Mesenchymal stem cell (in vitro differentiated cells and primary cell): ENCODE measurements at regions not wholly inside any gene's neighbourhood (a gene's known extent, or its start where the extent isn't known, plus 50 kb on each side); places are given as distances from the start of the nearest gene placed in this dataset.
A peak's percentile ranks its signal among the peaks of the same experiment; 100 is the strongest.

ENCODE experiments used
- DNase-seq: peaks from one replicate; pipeline ENCODE4 v3.0.0-alpha.2; 2013
- H2AFZ ChIP-seq: one replicate; pipeline ENCODE4 v1.6.1; 2013; ENCODE audit warnings: low read depth, mild to moderate bottlenecking, control low read depth, inconsistent platforms, low read length, moderate library complexity
- H2AK5ac ChIP-seq: 2 replicates; pipeline ENCODE4 v1.6.1; 2013; ENCODE audit warnings: low read length, moderate library complexity, mild to moderate bottlenecking, inconsistent platforms; ENCODE audit not compliant: severe bottlenecking
- H2BK120ac ChIP-seq: one replicate; pipeline ENCODE4 v1.6.1; 2013; ENCODE audit warnings: low read depth, mild to moderate bottlenecking, inconsistent platforms, low read length, moderate library complexity
- H2BK12ac ChIP-seq, 2 experiments: one replicate each; pipeline ENCODE4 v1.6.1; 2013; ENCODE audit warnings: inconsistent platforms in 2 of 2, low read length in 2 of 2, mild to moderate bottlenecking in 2 of 2, moderate library complexity in 2 of 2, control low read depth in 1 of 2
- H2BK15ac ChIP-seq: one replicate; pipeline ENCODE4 v1.6.1; 2013; ENCODE audit warnings: mild to moderate bottlenecking, low read depth, inconsistent platforms; ENCODE audit not compliant: poor library complexity, severe bottlenecking
- H2BK5ac ChIP-seq: 2 replicates; pipeline ENCODE4 v1.6.1; 2013; ENCODE audit warnings: low read depth, mild to moderate bottlenecking, low read length, control low read depth, inconsistent platforms; ENCODE audit not compliant: poor library complexity, severe bottlenecking
- H3K14ac ChIP-seq, 2 experiments: one replicate each; pipeline ENCODE4 v1.6.1; 2013; ENCODE audit warnings: inconsistent platforms in 2 of 2, low read length in 2 of 2, control low read depth in 1 of 2, mild to moderate bottlenecking in 1 of 2, moderate library complexity in 1 of 2
- H3K18ac ChIP-seq, 2 experiments: one replicate each; pipeline ENCODE4 v1.6.1; 2013; ENCODE audit warnings: inconsistent platforms in 2 of 2, low read length in 2 of 2, control low read depth in 1 of 2, low read depth in 1 of 2, mild to moderate bottlenecking in 1 of 2
- H3K23ac ChIP-seq, 2 experiments: one replicate each; pipeline ENCODE4 v1.6.1; 2013; ENCODE audit warnings: inconsistent platforms in 2 of 2, low read length in 2 of 2, mild to moderate bottlenecking in 2 of 2, moderate library complexity in 2 of 2, control low read depth in 1 of 2
- H3K27ac ChIP-seq: 2 replicates; pipeline ENCODE4 v1.5.1; 2013; ENCODE audit warnings: mild to moderate bottlenecking, moderate library complexity, low read length, control low read depth, inconsistent platforms; ENCODE audit not compliant: poor library complexity, severe bottlenecking
- H3K27me3 ChIP-seq, 2 experiments: 2 replicates each; pipeline versions ENCODE4 v1.6.1 to v1.7.0; 2013; ENCODE audit warnings: low read length in 2 of 2, mild to moderate bottlenecking in 2 of 2, moderate library complexity in 2 of 2, control low read depth in 1 of 2, inconsistent platforms in 1 of 2; ENCODE audit not compliant: control insufficient read depth in 1 of 2, insufficient read depth in 1 of 2
- H3K36me3 ChIP-seq, 2 experiments: 2 replicates each; pipeline versions ENCODE4 v1.6.1 to v1.7.0; 2013; ENCODE audit warnings: low read length in 2 of 2, control low read depth in 1 of 2, inconsistent platforms in 1 of 2, low read depth in 1 of 2, mild to moderate bottlenecking in 1 of 2; ENCODE audit not compliant: insufficient read depth in 2 of 2, control insufficient read depth in 1 of 2
- H3K4ac ChIP-seq, 2 experiments: one replicate each; pipeline ENCODE4 v1.6.1; 2013; ENCODE audit warnings: inconsistent platforms in 2 of 2, low read length in 2 of 2, mild to moderate bottlenecking in 2 of 2, moderate library complexity in 2 of 2, control low read depth in 1 of 2, low read depth in 1 of 2
- H3K4me1 ChIP-seq: 2 replicates; pipeline ENCODE4 v1.6.1; 2013; ENCODE audit warnings: low read depth, low read length, control low read depth; ENCODE audit not compliant: control insufficient read depth, insufficient read depth
- H3K4me2 ChIP-seq: 2 replicates; pipeline ENCODE4 v1.6.1; 2013; ENCODE audit warnings: low read length, mild to moderate bottlenecking, inconsistent platforms; ENCODE audit not compliant: poor library complexity, severe bottlenecking
- H3K4me3 ChIP-seq, 2 experiments: 2 replicates each; pipeline versions ENCODE4 v1.5.1 to v1.7.0; 2013; ENCODE audit warnings: low read length in 2 of 2, mild to moderate bottlenecking in 2 of 2, control low read depth in 1 of 2, low read depth in 1 of 2; ENCODE audit not compliant: insufficient read depth in 1 of 2
- H3K79me1 ChIP-seq: replicated peaks from 2 replicates; pipeline ENCODE4 v1.6.1; 2013; ENCODE audit warnings: mild to moderate bottlenecking, control low read depth, low read length, inconsistent platforms; ENCODE audit not compliant: poor library complexity, severe bottlenecking
- H3K9ac ChIP-seq: 2 replicates; pipeline ENCODE4 v1.7.0; 2013; ENCODE audit warnings: mild to moderate bottlenecking, low read length, moderate library complexity
- H3K9me3 ChIP-seq: 2 replicates; pipeline ENCODE4 v1.7.0; 2013; ENCODE audit warnings: mild to moderate bottlenecking, low read length; ENCODE audit not compliant: control insufficient read depth
- H4K8ac ChIP-seq: one replicate; pipeline ENCODE4 v1.6.1; 2013; ENCODE audit warnings: inconsistent platforms, mild to moderate bottlenecking, low read length, moderate library complexity
- H4K91ac ChIP-seq: one replicate; pipeline ENCODE4 v1.6.1; 2013; ENCODE audit warnings: mild to moderate bottlenecking, low read length, inconsistent platforms
- WGBS: methylation state at CpG from one replicate; pipeline ENCODE4 v1.1.7; 2013; ENCODE audit warnings: mixed read lengths; 5-methylcytosine and 5-hydroxymethylcytosine counted together

- Histone ChIP-seq H4K8ac (no peak overlapping the region), H3K9ac (no peak overlapping the region), H3K14ac (no peak overlapping the region), H3K27me3 (no peaks in the 10 kb centered on the region), H2BK12ac (no peak overlapping the region), H3K4me3 (peak overlapping the region in 1 of 2 experiments; percentile 27), H3K18ac (no peak overlapping the region), H3K23ac (no peak overlapping the region), H3K9me3 (peaks cover 22% of the 10 kb centered on the region), H2BK5ac (no peak overlapping the region), H3K4ac (no peak overlapping the region), H3K4me2 (no peak overlapping the region), H4K91ac (no peak overlapping the region), H2BK15ac (no peak overlapping the region), H3K4me1 (no peaks in the 10 kb centered on the region), H3K36me3 (no peaks in the 10 kb centered on the region), H2AK5ac (no peak overlapping the region), H3K79me1 (no peaks in the 10 kb centered on the region), H3K27ac (no peak overlapping the region), H2AFZ (no peak overlapping the region), H2BK120ac (no peak overlapping the region)
- DNase-seq = no peak
- WGBS = 83% methylated on average over 10 of the region's 10 CpGs
Observed at GRCh38 chr15:98268163-98268562, 307.7 kb downstream of the ARRDC4 start.

DNA sequence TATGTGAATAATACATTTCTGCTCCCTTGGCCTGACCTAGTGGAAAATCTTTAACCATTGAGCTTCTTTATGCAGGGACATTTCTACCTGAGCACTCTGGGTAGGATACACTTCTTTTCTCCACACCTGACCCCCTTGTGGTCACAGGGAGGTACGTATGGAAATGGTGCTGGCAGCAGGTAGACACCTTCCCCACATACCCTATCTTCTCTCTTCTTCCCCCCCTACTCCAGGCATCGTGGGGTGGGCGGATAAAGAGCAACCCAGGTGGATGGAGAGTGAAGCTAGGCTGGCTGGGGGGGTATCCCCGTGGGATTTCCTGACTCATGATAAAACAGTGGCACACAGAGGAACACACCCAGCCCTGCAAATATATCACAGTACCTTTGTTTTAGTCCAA is 312.1 kb downstream of the ARRDC4 start:
- Histone ChIP-seq H3K4me3 (no peak overlapping the region), H3K36me3 (no peaks in the 10 kb centered on the region), H3K4me2 (no peak overlapping the region), H3K79me1 (no peaks in the 10 kb centered on the region), H3K14ac (no peak overlapping the region), H3K4me1 (no peaks in the 10 kb centered on the region), H2BK12ac (no peak overlapping the region), H2BK15ac (no peak overlapping the region), H3K27ac (no peak overlapping the region), H3K18ac (no peak overlapping the region), H3K27me3 (no peaks in the 10 kb centered on the region), H2AK5ac (no peak overlapping the region), H4K91ac (no peak overlapping the region), H4K8ac (no peak overlapping the region), H2AFZ (no peak overlapping the region), H3K9ac (no peak overlapping the region), H3K9me3 (peaks cover 16% of the 10 kb centered on the region), H2BK120ac (no peak overlapping the region), H3K23ac (no peak overlapping the region), H3K4ac (no peak overlapping the region), H2BK5ac (no peak overlapping the region)
- DNase-seq = no peak
- 60% methylated on average over 4 of the region's 4 CpGs for WGBS

- 62% methylated on average over 3 of the region's 3 CpGs for WGBS
- Histone ChIP-seq H2AK5ac (no peak overlapping the region), H3K27me3 (no peaks in the 10 kb centered on the region), H3K9ac (no peak overlapping the region), H3K79me1 (no peaks in the 10 kb centered on the region), H4K8ac (no peak overlapping the region), H2BK5ac (no peak overlapping the region), H4K91ac (no peak overlapping the region), H3K4me1 (no peaks in the 10 kb centered on the region), H3K4me2 (no peak overlapping the region), H2BK12ac (no peak overlapping the region), H3K36me3 (no peaks in the 10 kb centered on the region), H3K4ac (no peak overlapping the region), H3K23ac (no peak overlapping the region), H2BK120ac (no peak overlapping the region), H3K9me3 (peaks cover 3% of the 10 kb centered on the region), H2AFZ (no peak overlapping the region), H2BK15ac (no peak overlapping the region), H3K14ac (no peak overlapping the region), H3K4me3 (no peak overlapping the region), H3K27ac (no peak overlapping the region), H3K18ac (no peak overlapping the region)
- DNase-seq = no peak
Observed at GRCh38 chr15:98276018-98276417, 315.5 kb downstream of the ARRDC4 start.

DNA sequence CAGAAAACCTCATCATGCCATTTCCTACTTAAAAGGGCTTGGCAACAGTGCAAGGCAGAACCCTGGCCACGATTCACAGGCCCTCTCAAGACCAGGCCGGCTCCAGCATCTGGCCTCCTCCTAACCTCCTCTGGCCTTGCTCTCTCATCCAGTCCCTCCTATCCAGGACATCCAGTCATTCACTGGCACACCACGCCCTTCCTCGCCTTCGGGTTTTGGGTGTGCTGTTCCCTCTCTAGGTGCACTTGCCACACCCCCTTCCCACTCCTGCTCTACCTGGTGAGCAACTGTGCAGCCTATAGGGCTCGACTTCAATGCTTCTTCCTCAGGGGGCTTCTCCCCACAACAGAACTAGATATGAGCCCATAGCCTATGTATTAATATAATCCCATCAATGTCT is 317.1 kb downstream of the ARRDC4 start:
- no peak overlapping the region for H2AK5ac ChIP-seq
- no peak overlapping the region for H3K18ac ChIP-seq
- 53% methylated on average over 6 of the region's 6 CpGs for WGBS

More for the DNA sequence above, 317.1 kb downstream of the ARRDC4 start:
- Histone ChIP-seq H4K8ac (no peak overlapping the region), H3K79me1 (no peaks in the 10 kb centered on the region), H3K27me3 (no peaks in the 10 kb centered on the region), H3K9ac (no peak overlapping the region), H3K4me2 (no peak overlapping the region), H3K14ac (no peak overlapping the region), H3K36me3 (no peaks in the 10 kb centered on the region), H2AFZ (no peak overlapping the region), H3K4ac (no peak overlapping the region), H3K23ac (no peak overlapping the region), H2BK15ac (no peak overlapping the region), H3K4me1 (no peaks in the 10 kb centered on the region), H3K9me3 (peaks cover 3% of the 10 kb centered on the region), H2BK12ac (no peak overlapping the region), H4K91ac (no peak overlapping the region), H3K4me3 (no peak overlapping the region), H2BK5ac (no peak overlapping the region), H3K27ac (no peak overlapping the region), H2BK120ac (no peak overlapping the region)
- DNase-seq = no peak
